GM12873 (cell line): ENCODE measurements at regions not wholly inside any gene's neighbourhood (a gene's known extent, or its start where the extent isn't known, plus 50 kb on each side); places are given as distances from the start of the nearest gene placed in this dataset.

Source experiments
- TF ChIP-seq, protein P1 (sequence below): IDR thresholded peaks from 2 replicates; pipeline ENCODE4 v1.5.1; 2012; ENCODE audit warnings: low read depth, mild to moderate bottlenecking, moderate library complexity, low read length, control low read depth; ENCODE audit not compliant: insufficient read depth; ENCODE audit errors: missing control alignments

DNA sequence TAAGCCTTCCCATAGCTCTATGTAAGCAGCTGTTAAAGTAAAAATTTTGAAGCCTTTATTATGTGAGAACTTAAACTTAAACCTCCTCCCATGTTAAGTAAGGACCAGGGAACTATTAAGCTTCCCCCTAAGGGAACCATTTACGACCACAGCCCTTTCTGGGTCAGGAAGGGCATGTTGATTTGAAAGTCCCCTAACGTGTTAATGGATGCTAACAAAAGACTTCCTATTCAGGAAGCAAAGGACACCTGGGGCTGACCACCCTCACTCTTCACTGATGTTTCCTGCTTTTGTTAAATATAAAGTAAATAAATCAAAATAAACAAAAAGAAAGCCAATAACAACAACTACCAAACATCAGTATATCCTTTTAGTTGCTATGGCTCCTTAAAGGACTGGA lies 170.6 kb upstream of the RFX3 start:
- TF ChIP-seq, protein P1, sequence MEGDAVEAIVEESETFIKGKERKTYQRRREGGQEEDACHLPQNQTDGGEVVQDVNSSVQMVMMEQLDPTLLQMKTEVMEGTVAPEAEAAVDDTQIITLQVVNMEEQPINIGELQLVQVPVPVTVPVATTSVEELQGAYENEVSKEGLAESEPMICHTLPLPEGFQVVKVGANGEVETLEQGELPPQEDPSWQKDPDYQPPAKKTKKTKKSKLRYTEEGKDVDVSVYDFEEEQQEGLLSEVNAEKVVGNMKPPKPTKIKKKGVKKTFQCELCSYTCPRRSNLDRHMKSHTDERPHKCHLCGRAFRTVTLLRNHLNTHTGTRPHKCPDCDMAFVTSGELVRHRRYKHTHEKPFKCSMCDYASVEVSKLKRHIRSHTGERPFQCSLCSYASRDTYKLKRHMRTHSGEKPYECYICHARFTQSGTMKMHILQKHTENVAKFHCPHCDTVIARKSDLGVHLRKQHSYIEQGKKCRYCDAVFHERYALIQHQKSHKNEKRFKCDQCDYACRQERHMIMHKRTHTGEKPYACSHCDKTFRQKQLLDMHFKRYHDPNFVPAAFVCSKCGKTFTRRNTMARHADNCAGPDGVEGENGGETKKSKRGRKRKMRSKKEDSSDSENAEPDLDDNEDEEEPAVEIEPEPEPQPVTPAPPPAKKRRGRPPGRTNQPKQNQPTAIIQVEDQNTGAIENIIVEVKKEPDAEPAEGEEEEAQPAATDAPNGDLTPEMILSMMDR = no peak

DNA sequence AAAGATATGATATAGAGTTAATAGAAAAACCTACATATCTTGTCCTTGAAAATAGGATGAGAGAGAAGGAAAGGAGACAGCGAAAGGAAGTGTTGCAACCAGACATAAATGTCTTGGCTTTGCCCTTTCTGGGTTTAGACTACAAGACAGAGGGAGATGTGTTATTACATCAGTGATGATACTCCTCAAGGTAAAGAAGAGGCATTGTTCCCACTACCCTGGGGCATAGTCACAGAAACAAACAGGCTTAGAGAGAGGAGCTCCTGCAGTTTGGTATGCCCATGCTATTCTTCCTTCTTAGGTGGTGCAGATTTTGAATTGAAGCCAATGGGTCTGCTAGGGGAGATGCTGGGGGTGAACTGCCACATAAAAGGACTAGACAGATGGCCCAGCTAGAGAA lies 166.8 kb upstream of the RFX3 start:
- TF ChIP-seq, protein P1 = no peak

DNA sequence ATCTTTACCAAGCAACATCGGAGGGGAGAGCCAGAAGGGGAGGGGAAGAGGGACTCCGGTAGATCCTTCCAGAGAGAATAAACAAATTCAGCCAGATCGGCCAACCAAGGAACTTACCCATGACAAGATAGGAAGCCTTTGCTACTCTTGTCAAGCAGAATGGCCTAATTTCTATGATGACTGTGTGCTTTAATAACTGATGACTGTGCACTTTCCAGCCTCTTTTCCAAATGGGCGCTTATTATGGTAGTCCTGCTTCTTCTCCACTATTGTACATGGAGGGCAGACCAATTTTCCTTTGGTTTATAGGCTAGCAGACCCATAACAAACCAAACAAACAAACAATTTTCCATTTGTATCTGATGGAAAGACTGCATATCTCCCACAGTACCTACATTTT lies 163.8 kb upstream of the RFX3 start:
- TF ChIP-seq, protein P1 = no peak

DNA sequence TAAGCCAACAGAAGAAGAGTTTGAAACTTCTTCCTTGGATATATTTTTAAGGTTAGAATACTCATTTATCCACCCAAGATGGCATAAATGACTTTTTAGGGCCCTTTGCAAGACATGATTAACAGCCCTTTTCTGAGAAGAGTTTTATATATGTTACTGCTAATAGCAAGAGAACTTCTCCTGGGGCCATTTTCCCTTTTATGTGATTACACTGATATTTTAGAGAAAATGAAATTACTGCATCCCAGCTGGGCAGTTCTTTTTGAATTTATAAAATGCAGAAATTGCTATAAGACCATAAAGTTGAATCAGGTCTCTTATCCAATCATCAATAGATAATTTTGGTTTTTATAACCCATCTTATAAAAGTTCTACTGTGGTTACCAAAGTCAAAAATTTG lies 161.3 kb upstream of the RFX3 start:
- TF ChIP-seq, protein P1 = no peak

DNA sequence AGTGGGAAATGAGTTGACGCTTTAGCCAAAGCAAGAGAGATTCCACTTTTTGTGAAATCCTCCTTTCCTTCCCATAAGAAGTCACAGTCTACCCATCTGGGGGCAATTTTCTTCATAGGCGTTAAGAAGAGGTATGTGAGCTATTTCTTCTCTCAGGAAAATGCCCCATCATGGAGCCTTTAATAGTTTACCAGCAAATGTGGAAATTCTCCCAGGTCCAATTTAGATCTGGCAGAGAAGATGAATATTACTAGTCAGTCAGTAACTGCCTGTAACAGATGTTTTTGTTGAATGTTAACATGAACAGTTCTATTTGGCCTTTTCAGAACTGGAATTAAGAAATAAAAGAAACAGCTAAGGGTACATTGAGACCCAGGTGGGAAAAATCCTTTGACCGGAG lies 156.4 kb upstream of the RFX3 start:
- TF ChIP-seq, protein P1 = no peak

DNA sequence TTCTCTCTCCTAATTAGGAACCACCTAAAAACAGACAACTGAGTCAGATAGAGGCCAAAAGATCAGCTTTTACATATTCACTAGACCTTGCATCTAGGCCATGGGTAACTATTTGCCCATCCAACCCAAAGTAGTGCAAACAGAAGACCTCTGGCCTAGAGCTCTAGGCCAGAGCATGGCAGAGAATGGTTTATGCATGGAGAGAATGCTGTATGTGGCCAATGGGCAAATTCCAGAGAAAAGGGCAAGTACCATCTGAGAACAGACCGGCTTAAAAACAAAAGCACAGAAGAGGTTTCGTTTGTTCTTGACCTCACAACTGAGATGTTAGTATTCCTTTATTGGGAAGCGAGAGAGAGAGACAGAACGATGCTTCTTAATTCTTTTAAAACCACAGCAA lies 151.7 kb upstream of the RFX3 start:
- TF ChIP-seq, protein P1 = no peak

DNA sequence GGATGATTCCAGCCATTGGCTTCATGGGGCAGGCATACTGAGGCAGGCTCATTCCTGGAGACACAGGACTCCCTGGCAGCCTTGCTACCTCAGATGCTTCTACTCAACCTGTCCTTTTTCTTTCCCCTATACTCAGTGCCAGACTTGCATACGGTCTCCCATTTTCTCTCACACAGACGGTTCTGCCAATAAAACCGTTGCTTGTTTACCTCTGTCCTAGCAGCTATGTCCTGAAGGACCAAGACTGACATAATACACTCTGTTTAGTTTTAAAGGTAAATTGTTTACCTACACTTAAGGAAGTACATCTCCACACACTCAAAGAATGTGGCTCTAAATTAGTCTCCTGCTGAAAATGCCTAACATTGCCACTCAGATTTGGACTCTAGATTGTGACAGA lies 151.0 kb upstream of the RFX3 start:
- TF ChIP-seq, protein P1 = no peak
